ENCODE measurements at regions not wholly inside any gene's neighbourhood (a gene's known extent, or its start where the extent isn't known, plus 50 kb on each side); places are given as distances from the start of the nearest gene placed in this dataset.

DNA sequence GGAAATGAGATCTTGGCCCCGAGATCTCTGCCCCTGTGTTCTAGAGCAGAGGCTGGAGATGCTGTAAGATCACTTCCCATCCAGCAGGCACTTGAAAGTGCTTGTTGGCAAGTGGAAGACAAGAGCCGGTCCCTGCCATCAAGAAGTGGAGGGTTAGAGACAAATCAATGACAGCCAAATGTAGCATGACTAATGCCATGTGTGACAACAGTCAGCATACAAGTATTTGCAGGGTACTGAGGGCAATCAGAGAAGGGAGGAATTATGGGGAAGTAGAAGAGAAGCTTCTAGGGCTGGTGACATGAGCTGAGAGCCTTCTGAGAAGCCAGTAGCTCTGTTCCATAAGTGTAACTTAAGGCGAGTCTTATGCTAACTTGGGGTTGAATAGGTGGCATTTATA lies 58.6 kb downstream of the TMEM17 start:
- TF ChIP-seq, protein P1, sequence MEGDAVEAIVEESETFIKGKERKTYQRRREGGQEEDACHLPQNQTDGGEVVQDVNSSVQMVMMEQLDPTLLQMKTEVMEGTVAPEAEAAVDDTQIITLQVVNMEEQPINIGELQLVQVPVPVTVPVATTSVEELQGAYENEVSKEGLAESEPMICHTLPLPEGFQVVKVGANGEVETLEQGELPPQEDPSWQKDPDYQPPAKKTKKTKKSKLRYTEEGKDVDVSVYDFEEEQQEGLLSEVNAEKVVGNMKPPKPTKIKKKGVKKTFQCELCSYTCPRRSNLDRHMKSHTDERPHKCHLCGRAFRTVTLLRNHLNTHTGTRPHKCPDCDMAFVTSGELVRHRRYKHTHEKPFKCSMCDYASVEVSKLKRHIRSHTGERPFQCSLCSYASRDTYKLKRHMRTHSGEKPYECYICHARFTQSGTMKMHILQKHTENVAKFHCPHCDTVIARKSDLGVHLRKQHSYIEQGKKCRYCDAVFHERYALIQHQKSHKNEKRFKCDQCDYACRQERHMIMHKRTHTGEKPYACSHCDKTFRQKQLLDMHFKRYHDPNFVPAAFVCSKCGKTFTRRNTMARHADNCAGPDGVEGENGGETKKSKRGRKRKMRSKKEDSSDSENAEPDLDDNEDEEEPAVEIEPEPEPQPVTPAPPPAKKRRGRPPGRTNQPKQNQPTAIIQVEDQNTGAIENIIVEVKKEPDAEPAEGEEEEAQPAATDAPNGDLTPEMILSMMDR (IDR thresholded peaks at IDR 0.05), result no peak
- no peak for TF ChIP-seq POLR2AphosphoS5 (IDR thresholded peaks at IDR 0.05; ENCODE audit: low read depth, low read length)

Data from Panc1 (cell line).